ENCODE measurements at regions not wholly inside any gene's neighbourhood (a gene's known extent, or its start where the extent isn't known, plus 50 kb on each side); places are given as distances from the start of the nearest gene placed in this dataset.

DNA sequence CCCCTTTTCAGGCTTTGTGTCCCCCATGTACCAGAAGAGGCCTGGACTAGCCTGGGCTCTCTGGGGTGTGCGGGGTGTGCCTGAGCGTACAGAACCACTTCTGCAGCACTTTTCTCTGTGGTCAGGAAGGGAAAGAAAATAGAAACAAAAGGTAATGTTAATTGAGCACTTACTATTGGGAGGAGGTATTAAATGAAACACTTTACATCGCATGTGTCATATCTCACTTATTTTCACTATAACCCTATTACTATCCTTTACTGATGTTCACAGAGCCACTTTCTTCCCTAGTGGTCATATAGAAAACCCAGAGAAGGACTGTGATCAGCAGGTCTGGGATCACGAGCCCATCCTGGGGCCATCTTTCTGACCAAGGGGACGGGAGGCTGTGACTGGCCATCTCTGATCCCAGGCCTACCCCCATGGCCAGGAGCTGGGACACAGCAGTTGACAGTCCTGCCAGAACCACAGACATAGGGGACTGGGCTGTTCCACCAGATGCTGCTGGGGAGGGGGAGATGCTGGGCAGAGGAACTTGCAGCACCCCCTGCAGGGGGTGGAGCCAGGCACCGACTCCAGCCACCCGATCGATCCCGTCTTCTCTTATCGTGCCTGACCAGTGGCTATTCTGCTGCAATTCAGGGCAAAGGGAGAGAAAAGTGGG is 107.6 kb downstream of the VEGFA start (continued):
- 0 out of 2 replicates have a peak, but pooled peaks have one; percentile 16 for TF ChIP-seq EHMT2 (IDR thresholded peaks at IDR 0.05)
- peak; percentile 31 for TF ChIP-seq HMGN3 (IDR thresholded peaks at IDR 0.05; ENCODE audit: borderline replicate concordance, extremely low read depth, insufficient read length, low read depth, low read length)
- peak; percentile 77; the same call in 1 of the 2 replicates for TF ChIP-seq ARID1B (IDR thresholded peaks at IDR 0.05)
- TF ChIP-seq ESRRA (IDR thresholded peaks at IDR 0.05; ENCODE audit: borderline replicate concordance, low read depth), result 0 out of 2 replicates have a peak, but pooled peaks have one; percentile 6
- TF ChIP-seq RBFOX2 (IDR thresholded peaks at IDR 0.05; ENCODE audit: low read depth, low read length), result peak; percentile 42; the same call in 1 of the 2 replicates

DNA sequence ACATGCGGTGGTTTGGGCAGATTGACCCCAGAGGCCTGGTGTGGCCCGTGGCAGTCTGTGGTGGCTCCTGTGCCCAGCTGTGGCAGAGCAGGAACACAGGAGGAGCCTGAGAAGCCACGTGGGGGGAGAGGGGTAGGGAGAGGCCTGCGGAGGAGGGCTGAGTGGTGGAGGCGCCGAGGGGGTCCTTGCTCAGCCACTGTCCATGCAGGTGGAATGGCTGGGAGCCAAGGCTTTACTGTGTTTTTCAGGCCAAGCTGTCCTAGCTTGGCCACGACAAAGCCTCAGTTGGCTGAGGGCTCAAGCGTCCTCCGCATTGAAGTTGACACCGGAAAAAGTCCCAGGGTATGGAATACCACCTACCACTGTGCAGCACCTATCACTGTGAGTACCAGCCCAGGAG is 107.0 kb downstream of the VEGFA start:
- Histone ChIP-seq H3K79me2 (ENCODE audit: control insufficient read depth, insufficient read depth, low read length) (no peaks in the 10 kb centered on the region), H3K4me1 (replicated peaks in 1 of 2; ENCODE audit: control insufficient read depth in 2 of 2, insufficient read depth in 2 of 2, low read length in 2 of 2) (peaks cover 24 to 28% of the 10 kb centered on the region in 2 experiments; a peak in 4 of 5 replicates), H3K4me2 (ENCODE audit: insufficient read depth, low read length) (no peak overlapping the region), H3K27ac (ENCODE audit: extremely low read depth, low read depth, low read length) (no peak overlapping the region), H2AFZ (ENCODE audit: low read depth, low read length) (peak overlapping the region; percentile 14), H3K9me1 (ENCODE audit: control insufficient read depth, insufficient read depth, low read length) (no peaks in the 10 kb centered on the region), H3K9ac (ENCODE audit: insufficient read depth in 1 of 2, low read depth in 2 of 2, low read length in 2 of 2) (peak overlapping the region in 1 of 2 experiments; percentile 15; a peak in 1 of 4 replicates), H4K20me1 (replicated peaks; ENCODE audit: control insufficient read depth, insufficient read depth, low read length) (no peaks in the 10 kb centered on the region), H3K4me3 (no peak overlapping the region), H3K9me3 (replicated peaks; ENCODE audit: control insufficient read depth, insufficient read depth, low read depth, low read length) (no peaks in the 10 kb centered on the region), H3K27me3 (ENCODE audit: control insufficient read depth in 2 of 2, insufficient read depth in 2 of 2, low read length in 2 of 2) (no peaks in the 10 kb centered on the region), H3K36me3 (ENCODE audit: control insufficient read depth, insufficient read depth, low read length) (no peaks in the 10 kb centered on the region)
- DNase-seq (ENCODE audit: extremely low read depth in 1 of 4, low spot score in 3 of 4) (no peak), FAIRE-seq (no peak), ATAC-seq (no peak)
- CTCF ChIA-PET (ENCODE audit: low intra/inter-chr PET ratio), result no interaction called here
- POLR2A ChIA-PET, result interaction anchor here (0.5 to 1.2 kb wide), 3 partner anchors 24 to 90 kb away, joined by 3 to 4 read pairs (median 3); no protein-coding TSS in a partner anchor
- intact Hi-C loops (cut with micrococcal nuclease), result no loop called here
- 78% methylated on average over 10 of the region's 10 CpGs for WGBS (ENCODE audit: insufficient coverage, low coverage, missing lambda C conversion rate)
- in situ Hi-C loops (cut with MboI), result no loop called here
- BruUV-seq (replicated peaks), result no TSS peak
- TF ChIP-seq RBFOX2 (IDR thresholded peaks at IDR 0.05; ENCODE audit: low read depth, low read length) (0 out of 2 replicates have a peak, but pooled peaks have one; percentile 8), GTF2F1 (IDR thresholded peaks at IDR 0.05; ENCODE audit: low read depth, low read length) (no peak), ZNF717 (CRISPR knock-in tag; IDR thresholded peaks at IDR 0.05) (no peak), FOXA3 (CRISPR knock-in tag; conservative IDR thresholded peaks at IDR 0.05 in 1 of 2, IDR thresholded peaks at IDR 0.05 in 1 of 2) (0 out of 4 replicates have a peak, but pooled peaks of 1 of the 2 experiments have one; percentile 18), HNRNPK (IDR thresholded peaks at IDR 0.05; ENCODE audit: low read depth, low read length, poor library complexity, severe bottlenecking) (no peak), NFIC (IDR thresholded peaks at IDR 0.05) (peak; percentile 31; the same call in 1 of the 2 replicates), ARID2 (IDR thresholded peaks at IDR 0.05) (no peak), STAT5B (CRISPR knock-in tag; IDR thresholded peaks at IDR 0.05) (no peak), TGIF2 (CRISPR knock-in tag; IDR thresholded peaks at IDR 0.05) (0 out of 2 replicates have a peak, but pooled peaks have one; percentile 25), CREB1 (IDR thresholded peaks at IDR 0.05) (no peak), CREB1 (CRISPR knock-in tag; IDR thresholded peaks at IDR 0.05) (0 out of 2 replicates have a peak, but pooled peaks have one; percentile 49), NR1H2 (CRISPR knock-in tag; IDR thresholded peaks at IDR 0.05) (0 out of 2 replicates have a peak, but pooled peaks have one; percentile 9)
- TF ChIP-seq, protein P1, sequence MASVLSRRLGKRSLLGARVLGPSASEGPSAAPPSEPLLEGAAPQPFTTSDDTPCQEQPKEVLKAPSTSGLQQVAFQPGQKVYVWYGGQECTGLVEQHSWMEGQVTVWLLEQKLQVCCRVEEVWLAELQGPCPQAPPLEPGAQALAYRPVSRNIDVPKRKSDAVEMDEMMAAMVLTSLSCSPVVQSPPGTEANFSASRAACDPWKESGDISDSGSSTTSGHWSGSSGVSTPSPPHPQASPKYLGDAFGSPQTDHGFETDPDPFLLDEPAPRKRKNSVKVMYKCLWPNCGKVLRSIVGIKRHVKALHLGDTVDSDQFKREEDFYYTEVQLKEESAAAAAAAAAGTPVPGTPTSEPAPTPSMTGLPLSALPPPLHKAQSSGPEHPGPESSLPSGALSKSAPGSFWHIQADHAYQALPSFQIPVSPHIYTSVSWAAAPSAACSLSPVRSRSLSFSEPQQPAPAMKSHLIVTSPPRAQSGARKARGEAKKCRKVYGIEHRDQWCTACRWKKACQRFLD (CRISPR knock-in tag; IDR thresholded peaks at IDR 0.05), result peak; percentile 25; the same call in 1 of the 2 replicates
- TF ChIP-seq, protein P2, sequence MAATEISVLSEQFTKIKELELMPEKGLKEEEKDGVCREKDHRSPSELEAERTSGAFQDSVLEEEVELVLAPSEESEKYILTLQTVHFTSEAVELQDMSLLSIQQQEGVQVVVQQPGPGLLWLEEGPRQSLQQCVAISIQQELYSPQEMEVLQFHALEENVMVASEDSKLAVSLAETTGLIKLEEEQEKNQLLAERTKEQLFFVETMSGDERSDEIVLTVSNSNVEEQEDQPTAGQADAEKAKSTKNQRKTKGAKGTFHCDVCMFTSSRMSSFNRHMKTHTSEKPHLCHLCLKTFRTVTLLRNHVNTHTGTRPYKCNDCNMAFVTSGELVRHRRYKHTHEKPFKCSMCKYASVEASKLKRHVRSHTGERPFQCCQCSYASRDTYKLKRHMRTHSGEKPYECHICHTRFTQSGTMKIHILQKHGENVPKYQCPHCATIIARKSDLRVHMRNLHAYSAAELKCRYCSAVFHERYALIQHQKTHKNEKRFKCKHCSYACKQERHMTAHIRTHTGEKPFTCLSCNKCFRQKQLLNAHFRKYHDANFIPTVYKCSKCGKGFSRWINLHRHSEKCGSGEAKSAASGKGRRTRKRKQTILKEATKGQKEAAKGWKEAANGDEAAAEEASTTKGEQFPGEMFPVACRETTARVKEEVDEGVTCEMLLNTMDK (IDR thresholded peaks at IDR 0.05; ENCODE audit: borderline replicate concordance, insufficient read depth, low read depth, low read length, poor library complexity, severe bottlenecking), result no peak

All from K562 (cell line).